Right lobe of liver (tissue), 6 donors: ENCODE measurements at regions not wholly inside any gene's neighbourhood (a gene's known extent, or its start where the extent isn't known, plus 50 kb on each side); places are given as distances from the start of the nearest gene placed in this dataset.

Source experiments
- ATAC-seq, 4 donors: fragments of 200-7000 bp; cut with Tn5 transposase; one replicate each; pipeline ENCODE4 v1.9.1; 2020; ENCODE audit warnings: mild to moderate bottlenecking in 4 of 4, moderate library complexity in 4 of 4
- DNase-seq, 3 donors: peaks; one replicate each; pipeline ENCODE4 v3.0.0-alpha.2; 2020
- H3K27ac ChIP-seq, 3 donors: fragments of 200-600 bp; one replicate each; pipeline ENCODE4 v1.8.0; 2022
- H3K27me3 ChIP-seq, 2 donors: fragments of 200-600 bp; one replicate each; pipeline ENCODE4 v1.8.0; 2022
- H3K36me3 ChIP-seq, 4 donors: fragments of 200-600 bp; sonication (generic) in 1 of 4; one replicate each; pipeline versions ENCODE4 v1.5.1 to v1.8.0; 2017 to 2022; ENCODE audit warnings: control low read depth in 1 of 4
- H3K4me1 ChIP-seq, 4 donors: fragments of 200-600 bp; sonication (generic) in 1 of 4; one replicate each; pipeline versions ENCODE4 v1.5.1 to v1.8.0; 2017 to 2022; ENCODE audit warnings: control low read depth in 1 of 4
- H3K4me3 ChIP-seq, 3 donors: fragments of 200-600 bp; one replicate each; pipeline ENCODE4 v1.8.0; 2022
- H3K9me3 ChIP-seq, 4 donors: fragments of 200-600 bp; sonication (generic) in 1 of 4; one replicate each; pipeline versions ENCODE4 v1.5.1 to v1.8.0; 2017 to 2022; ENCODE audit warnings: control low read depth in 1 of 4
- CTCF ChIP-seq, 4 donors: fragments of 200-600 bp in 3 of 4; fragments of 450-650 bp in 1 of 4; IDR thresholded peaks; one replicate each; pipeline versions ENCODE4 v1.5.1 to v1.8.0; 2016 to 2022; ENCODE audit warnings: antibody characterized with exemption in 4 of 4, mild to moderate bottlenecking in 2 of 4
- POLR2A ChIP-seq: fragments of 450-650 bp; IDR thresholded peaks from one replicate; pipeline ENCODE4 v1.6.1; 2017; ENCODE audit warnings: antibody characterized with exemption, mild to moderate bottlenecking
- WGBS: methylation state at CpG from one replicate; pipeline ENCODE4 v1.1.6; 2018; ENCODE audit warnings: low coverage, low lambda C conversion rate; ENCODE audit not compliant: insufficient coverage; ENCODE audit errors: missing lambda C conversion rate; 5-methylcytosine and 5-hydroxymethylcytosine counted together
- intact Hi-C, 2 donors: fragments of 100-400 bp; cut with DNase I; formaldehyde crosslinking; loops; one replicate each; pipeline versions ENCODE4 v1.11.2 to v1.14.1; 2022
- donor health status: DM: no; HTN: yes; CAD: no.
- donor health status: DM: no; HTN: no; CAD: no.
- donor health status: DM: no; HTN: no; CAD: no.
- donor health status: DM: no; HTN: yes; CAD: no.
- donor health status: DM: no; HTN: yes; CAD: no.

GRCh38 chr5:60369391-60369790 lies 330.6 kb downstream of the DEPDC1B start:
- Histone ChIP-seq H3K27me3 (no peaks in the 10 kb centered on the region), H3K4me3 (no peak overlapping the region), H3K36me3 (no peaks in the 10 kb centered on the region), H3K9me3 (no peaks in the 10 kb centered on the region), H3K27ac (no peak overlapping the region), H3K4me1 (no peaks in the 10 kb centered on the region)
- WGBS: 79% methylated on average over 3 of the region's 4 CpGs
- ATAC-seq (no peak), DNase-seq (no peak)
- no peak for TF ChIP-seq POLR2A
- TF ChIP-seq CTCF (IDR thresholded peaks at IDR 0.05): no peak
- intact Hi-C loops: no loop called here

DNA sequence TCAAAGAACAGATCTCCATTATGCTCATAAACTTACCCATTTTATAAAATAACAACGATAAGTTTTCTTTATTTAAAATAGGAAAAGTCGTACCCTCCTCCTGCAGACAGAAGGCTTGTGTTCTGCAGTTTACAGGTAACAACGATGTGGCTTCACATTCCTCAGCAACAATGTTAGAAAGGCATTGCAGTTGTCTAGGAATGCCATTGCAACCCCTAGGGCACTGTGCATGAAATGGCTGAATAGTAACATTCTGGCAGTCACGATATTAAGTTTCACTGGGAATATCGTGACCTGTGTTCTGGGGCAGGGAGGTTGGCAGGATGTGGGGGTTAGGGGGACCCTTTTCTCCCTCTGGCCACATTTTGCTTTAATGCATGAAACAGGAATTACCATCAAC lies 331.9 kb downstream of the DEPDC1B start:
- Histone ChIP-seq H3K4me1 (no peaks in the 10 kb centered on the region), H3K4me3 (no peak overlapping the region), H3K9me3 (no peaks in the 10 kb centered on the region), H3K36me3 (no peaks in the 10 kb centered on the region), H3K27ac (no peak overlapping the region), H3K27me3 (no peaks in the 10 kb centered on the region)
- DNase-seq (no peak), ATAC-seq (no peak)
- TF ChIP-seq POLR2A (no peak), CTCF (IDR thresholded peaks at IDR 0.05) (no peak)
- intact Hi-C loops: no loop called here
- WGBS: 81% methylated on average over 5 of the region's 5 CpGs

- WGBS: 63% methylated on average over 1 of the region's 2 CpGs
- no peak for ATAC-seq
- no peaks in the 10 kb centered on the region for H3K4me1 ChIP-seq
- H3K27ac ChIP-seq: no peak overlapping the region
- DNase-seq: no peak
- no peaks in the 10 kb centered on the region for H3K27me3 ChIP-seq
- no peaks in the 10 kb centered on the region for H3K36me3 ChIP-seq
- TF ChIP-seq CTCF (IDR thresholded peaks at IDR 0.05) (no peak), POLR2A (no peak)
- H3K9me3 ChIP-seq: no peaks in the 10 kb centered on the region
- H3K4me3 ChIP-seq: no peak overlapping the region
- intact Hi-C loops: no loop called here
Measured at GRCh38 chr5:60366489-60366888, 333.5 kb downstream of the DEPDC1B start.

- no peak for DNase-seq
- Histone ChIP-seq H3K4me1 (no peaks in the 10 kb centered on the region), H3K4me3 (no peak overlapping the region), H3K27ac (no peak overlapping the region), H3K27me3 (no peaks in the 10 kb centered on the region), H3K36me3 (no peaks in the 10 kb centered on the region), H3K9me3 (no peaks in the 10 kb centered on the region)
- no peak for ATAC-seq
- intact Hi-C loops: no loop called here
- 48% methylated on average over 1 of the region's 1 CpG for WGBS
- no peak for TF ChIP-seq POLR2A
- no peak for TF ChIP-seq CTCF (IDR thresholded peaks at IDR 0.05)
Measured at GRCh38 chr5:60365001-60365400, 335.0 kb downstream of the DEPDC1B start.

DNA sequence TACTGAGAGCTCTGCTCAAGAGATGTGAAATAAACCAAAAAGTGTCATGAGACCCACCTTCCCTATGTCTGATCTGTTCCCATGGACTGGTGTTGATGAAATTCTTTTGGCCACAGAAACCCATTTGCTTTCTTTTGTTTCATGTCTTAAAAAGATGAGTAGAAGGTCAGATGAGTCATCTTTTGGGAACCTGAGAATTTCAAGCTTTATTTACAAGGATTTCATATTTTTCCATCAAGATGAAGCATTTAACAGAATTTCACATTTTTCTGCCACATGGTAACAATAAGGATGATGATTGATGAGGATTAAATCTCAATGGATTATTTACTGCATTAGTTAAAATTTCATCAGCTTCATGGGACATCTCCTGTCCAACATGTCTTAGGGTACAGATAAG lies 337.8 kb downstream of the DEPDC1B start:
- H3K36me3 ChIP-seq: no peaks in the 10 kb centered on the region
- TF ChIP-seq POLR2A (no peak), CTCF (IDR thresholded peaks at IDR 0.05) (no peak)
- H3K4me3 ChIP-seq: no peak overlapping the region
- H3K9me3 ChIP-seq: no peaks in the 10 kb centered on the region
- DNase-seq: no peak
- intact Hi-C loops: no loop called here
- H3K4me1 ChIP-seq: no peaks in the 10 kb centered on the region
- H3K27ac ChIP-seq: no peak overlapping the region
- no peak for ATAC-seq
- no peaks in the 10 kb centered on the region for H3K27me3 ChIP-seq
